SK-N-SH (cell line): ENCODE measurements at regions not wholly inside any gene's neighbourhood (a gene's known extent, or its start where the extent isn't known, plus 50 kb on each side); places are given as distances from the start of the nearest gene placed in this dataset.
A peak's percentile ranks its signal among the peaks of the same experiment; 100 is the strongest.

Experiments used
- CTCF ChIA-PET: fragments of 300-600, 350-600 bp; formaldehyde crosslinking; extraction: SDS; loops from one replicate; lab custom pipeline; 2021; lab: Yijun Ruan, JAX
- POLR2A ChIA-PET: fragments of 350-600 bp; sonication (Branson Sonifier 250); formaldehyde crosslinking; extraction: SDS; loops from one replicate; lab custom pipeline; 2020; ENCODE audit warnings: antibody characterized with exemption, inconsistent platforms; lab: Yijun Ruan, JAX
- DNase-seq: peaks from one replicate; pipeline ENCODE4 v3.0.0; 2012
- H2AFZ ChIP-seq: fragments of 200-600 bp; sonication (generic); 2 replicates; pipeline ENCODE4 v1.8.1; 2016; ENCODE audit warnings: antibody characterized with exemption, mild to moderate bottlenecking, low read depth
- H3F3A ChIP-seq: fragments of 200-600 bp; sonication (generic); replicated peaks from 2 replicates; pipeline ENCODE3; 2016; ENCODE audit warnings: antibody characterized with exemption, mild to moderate bottlenecking; ENCODE audit not compliant: insufficient read depth
- H3K27ac ChIP-seq, 2 experiments: fragments of 200-500 bp in 1 of 2; fragments of 200-600 bp in 1 of 2; sonication (Bioruptor generic) in 1 of 2; sonication (generic), shearing (Covaris generic) in 1 of 2; 2 replicates each; pipeline versions ENCODE4 v1.5.1 to v1.6.1; 2014 to 2016; ENCODE audit warnings: low read depth in 2 of 2, inconsistent platforms in 1 of 2, low read length in 1 of 2, mild to moderate bottlenecking in 1 of 2, mixed read lengths in 1 of 2
- H3K27me3 ChIP-seq: fragments of 200-600 bp; sonication (generic), shearing (Covaris generic); 2 replicates; pipeline ENCODE4 v1.6.1; 2016; ENCODE audit warnings: mixed run types; ENCODE audit not compliant: insufficient read depth
- H3K36me3 ChIP-seq, 2 experiments: fragments of 200-500 bp in 1 of 2; fragments of 200-600 bp in 1 of 2; sonication (Bioruptor generic) in 1 of 2; sonication (generic) in 1 of 2; replicated peaks in 1 of 2; 2 replicates each; pipeline versions ENCODE3 to v1.5.1; 2014 to 2016; ENCODE audit warnings: low read length in 1 of 2, mild to moderate bottlenecking in 1 of 2; ENCODE audit not compliant: insufficient read depth in 2 of 2, control insufficient read depth in 1 of 2
- H3K4me1 ChIP-seq, 2 experiments: fragments of 200-500 bp in 1 of 2; fragments of 200-600 bp in 1 of 2; sonication (Bioruptor generic) in 1 of 2; sonication (generic), shearing (Covaris generic) in 1 of 2; 2 replicates each; pipeline versions ENCODE4 v1.5.1 to v1.6.1; 2014 to 2016; ENCODE audit warnings: low read depth in 1 of 2, low read length in 1 of 2, mixed run types in 1 of 2; ENCODE audit not compliant: insufficient read depth in 2 of 2, control insufficient read depth in 1 of 2
- H3K4me2 ChIP-seq: fragments of 200-600 bp; sonication (generic), shearing (Covaris generic); 2 replicates; pipeline ENCODE4 v1.6.1; 2017; ENCODE audit warnings: mixed run types
- H3K4me3 ChIP-seq, 2 experiments: fragments of 200-500 bp in 1 of 2; fragments of 200-600 bp in 1 of 2; sonication (Bioruptor generic) in 1 of 2; sonication (generic), shearing (Covaris generic) in 1 of 2; 2 replicates each; pipeline versions ENCODE4 v1.5.1 to v1.8.1; 2014 to 2016; ENCODE audit warnings: low read depth in 2 of 2, inconsistent platforms in 1 of 2, low read length in 1 of 2, mild to moderate bottlenecking in 1 of 2, mixed read lengths in 1 of 2, moderate library complexity in 1 of 2
- H3K79me2 ChIP-seq: fragments of 200-600 bp; sonication (generic); 2 replicates; pipeline ENCODE4 v1.8.1; 2017; ENCODE audit warnings: mild to moderate bottlenecking; ENCODE audit not compliant: insufficient read depth
- H3K9ac ChIP-seq: fragments of 200-600 bp; sonication (generic); 2 replicates; pipeline ENCODE4 v1.6.1; 2017; ENCODE audit warnings: mixed run types
- H3K9me2 ChIP-seq: fragments of 200-600 bp; sonication (generic); 2 replicates; pipeline ENCODE4 v1.6.1; 2017; ENCODE audit warnings: mixed run types
- H3K9me3 ChIP-seq: fragments of 200-600 bp; sonication (generic); 2 replicates; pipeline ENCODE4 v1.6.1; 2017; ENCODE audit warnings: mixed run types, mild to moderate bottlenecking, moderate library complexity
- H4K20me1 ChIP-seq: fragments of 200-600 bp; sonication (generic); 2 replicates; pipeline ENCODE4 v1.6.1; 2017; ENCODE audit warnings: mild to moderate bottlenecking, mixed run types; ENCODE audit not compliant: insufficient read depth
- CTCF ChIP-seq: fragments of 200-600 bp; sonication (generic); IDR thresholded peaks from 2 replicates; pipeline ENCODE4 v1.6.1; 2017; ENCODE audit warnings: antibody characterized with exemption, mild to moderate bottlenecking, moderate library complexity
- ELF1 ChIP-seq: IDR thresholded peaks from 2 replicates; pipeline ENCODE4 v1.4.0; 2012
- EP300 ChIP-seq, 2 experiments: IDR thresholded peaks; 2 replicates each; pipeline versions ENCODE4 v1.4.0 to v1.6.1; 2012; ENCODE audit warnings: borderline replicate concordance in 1 of 2, low read depth in 1 of 2, low read length in 1 of 2
- EZH2phosphoT487 ChIP-seq: fragments of 200-600 bp; sonication (generic); IDR thresholded peaks from 2 replicates; pipeline ENCODE4 v1.6.1; 2017; ENCODE audit warnings: low read depth, mixed run types, mild to moderate bottlenecking, antibody characterized with exemption, moderate library complexity, borderline replicate concordance
- FOSL2 ChIP-seq: IDR thresholded peaks from 2 replicates; pipeline ENCODE4 v1.4.0; 2012; ENCODE audit warnings: low read depth, mild to moderate bottlenecking, moderate library complexity, borderline replicate concordance
- GABPA ChIP-seq: IDR thresholded peaks from 2 replicates; pipeline ENCODE4 v1.4.0; 2012; ENCODE audit warnings: low read depth, mild to moderate bottlenecking
- JUND ChIP-seq: IDR thresholded peaks from 2 replicates; pipeline ENCODE4 v1.4.0; 2012
- MEF2A ChIP-seq: IDR thresholded peaks from 2 replicates; pipeline ENCODE4 v1.4.0; 2012; ENCODE audit warnings: low read depth, borderline replicate concordance
- PBX3 ChIP-seq: IDR thresholded peaks from 2 replicates; pipeline ENCODE4; 2012
- POLR2AphosphoS5 ChIP-seq: IDR thresholded peaks from 2 replicates; pipeline ENCODE4 v1.6.1; 2012; ENCODE audit warnings: low read depth, low read length
- RAD21 ChIP-seq: IDR thresholded peaks from 2 replicates; pipeline ENCODE4 v1.6.1; 2012; ENCODE audit warnings: mild to moderate bottlenecking, low read length
- RCOR1 ChIP-seq: fragments of 150-350 bp; IDR thresholded peaks from 2 replicates; pipeline ENCODE4 v1.6.1; 2017; ENCODE audit warnings: antibody characterized with exemption, low read length
- TAF1 ChIP-seq: IDR thresholded peaks from 2 replicates; pipeline ENCODE4 v1.6.1; 2012; ENCODE audit warnings: low read depth, mild to moderate bottlenecking, low read length, moderate library complexity, borderline replicate concordance
- TEAD4 ChIP-seq: IDR thresholded peaks from 2 replicates; pipeline ENCODE4 v1.4.0; 2012; ENCODE audit warnings: mild to moderate bottlenecking, borderline replicate concordance; ENCODE audit not compliant: insufficient read depth
- YY1 ChIP-seq: IDR thresholded peaks from 2 replicates; pipeline ENCODE4 v1.4.0; 2012; ENCODE audit warnings: low read depth, mild to moderate bottlenecking
- ZBTB33 ChIP-seq: IDR thresholded peaks from 2 replicates; pipeline ENCODE4 v1.4.0; 2012; ENCODE audit warnings: low read depth, borderline replicate concordance
- WGBS: methylation state at CpG from one replicate; pipeline ENCODE4 v1.1.6; 2017; ENCODE audit warnings: low lambda C conversion rate; 5-methylcytosine and 5-hydroxymethylcytosine counted together
- TF ChIP-seq, protein P1 (sequence below): IDR thresholded peaks from 2 replicates; pipeline ENCODE4 v1.4.0; 2012; ENCODE audit warnings: low read depth, borderline replicate concordance
- TF ChIP-seq, protein P2 (sequence below): IDR thresholded peaks from 2 replicates; pipeline ENCODE4 v1.4.0; 2012; ENCODE audit warnings: low read depth
- TF ChIP-seq, protein P3 (sequence below): fragments of 150-350 bp; IDR thresholded peaks from 2 replicates; pipeline ENCODE4 v1.6.1; 2017; ENCODE audit warnings: antibody characterized with exemption, low read length, low read depth, borderline replicate concordance

DNA sequence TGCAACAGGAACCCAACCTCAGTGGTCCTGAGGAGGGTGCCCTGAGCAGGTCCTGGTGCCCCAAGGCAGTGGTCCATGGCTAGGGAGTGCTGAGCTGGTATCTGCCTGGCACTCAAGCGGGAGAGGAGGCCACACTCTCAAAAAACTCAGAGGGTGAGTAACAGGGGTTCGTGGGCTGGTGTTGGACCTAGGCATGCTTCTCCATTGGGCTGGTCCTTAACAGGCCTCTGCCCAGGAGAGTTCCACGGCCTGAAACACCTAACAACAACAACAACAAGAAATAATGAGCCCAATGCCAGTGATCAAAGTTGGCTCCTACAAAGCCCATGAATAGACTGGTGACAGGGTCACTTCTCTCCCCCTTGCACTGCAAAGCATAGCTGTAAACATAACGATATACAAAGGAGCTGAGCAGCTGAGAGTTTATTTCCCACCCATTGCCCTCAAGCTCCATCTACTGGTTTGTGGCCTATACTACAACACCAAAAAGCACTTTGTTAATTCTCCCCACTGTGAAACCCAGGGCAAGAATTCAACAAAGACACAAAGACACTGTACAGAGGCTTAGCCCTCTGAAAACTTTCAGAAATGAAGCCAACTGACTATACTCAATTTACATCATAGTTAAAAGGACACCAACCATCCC is 736.1 kb upstream of the ADGRL3 start:
- H3K4me1 ChIP-seq: no peaks in the 10 kb centered on the region
- no peaks in the 10 kb centered on the region for H3K27me3 ChIP-seq
- no peaks in the 10 kb centered on the region for H3K79me2 ChIP-seq
- H3F3A ChIP-seq: no peaks in the 10 kb centered on the region
- no peaks in the 10 kb centered on the region for H3K9me3 ChIP-seq
- H3K9me2 ChIP-seq: no peaks in the 10 kb centered on the region
- H3K27ac ChIP-seq: no peak overlapping the region
- H3K9ac ChIP-seq: no peak overlapping the region
- no peak for DNase-seq
- no peak overlapping the region for H3K4me2 ChIP-seq
- H4K20me1 ChIP-seq: no peaks in the 10 kb centered on the region
- H3K36me3 ChIP-seq: no peaks in the 10 kb centered on the region
- CTCF ChIA-PET: no interaction called here
- POLR2A ChIA-PET: no interaction called here
- 0% methylated on average over 2 of the region's 4 CpGs for WGBS
- no peak for TF ChIP-seq TAF1
- peak; percentile 41 for TF ChIP-seq RAD21
- TF ChIP-seq CTCF: peak; percentile 25; the same call in 1 of the 2 replicates
- no peak for TF ChIP-seq JUND
- no peak for TF ChIP-seq EP300 (IDR thresholded peaks at IDR 0.05; ENCODE audit: borderline replicate concordance in 1 of 2, low read depth in 1 of 2, low read length in 1 of 2)
- TF ChIP-seq POLR2AphosphoS5: no peak
- TF ChIP-seq RCOR1: no peak
- TF ChIP-seq, protein P1, sequence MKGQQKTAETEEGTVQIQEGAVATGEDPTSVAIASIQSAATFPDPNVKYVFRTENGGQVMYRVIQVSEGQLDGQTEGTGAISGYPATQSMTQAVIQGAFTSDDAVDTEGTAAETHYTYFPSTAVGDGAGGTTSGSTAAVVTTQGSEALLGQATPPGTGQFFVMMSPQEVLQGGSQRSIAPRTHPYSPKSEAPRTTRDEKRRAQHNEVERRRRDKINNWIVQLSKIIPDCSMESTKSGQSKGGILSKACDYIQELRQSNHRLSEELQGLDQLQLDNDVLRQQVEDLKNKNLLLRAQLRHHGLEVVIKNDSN: no peak
- no peak for TF ChIP-seq EZH2phosphoT487
- no peak for TF ChIP-seq PBX3
- no peak for TF ChIP-seq ELF1
- TF ChIP-seq TEAD4: no peak
- no peak for TF ChIP-seq GABPA
- TF ChIP-seq FOSL2: no peak
- no peak overlapping the region for H3K4me3 ChIP-seq
- H2AFZ ChIP-seq: no peak overlapping the region

DNA sequence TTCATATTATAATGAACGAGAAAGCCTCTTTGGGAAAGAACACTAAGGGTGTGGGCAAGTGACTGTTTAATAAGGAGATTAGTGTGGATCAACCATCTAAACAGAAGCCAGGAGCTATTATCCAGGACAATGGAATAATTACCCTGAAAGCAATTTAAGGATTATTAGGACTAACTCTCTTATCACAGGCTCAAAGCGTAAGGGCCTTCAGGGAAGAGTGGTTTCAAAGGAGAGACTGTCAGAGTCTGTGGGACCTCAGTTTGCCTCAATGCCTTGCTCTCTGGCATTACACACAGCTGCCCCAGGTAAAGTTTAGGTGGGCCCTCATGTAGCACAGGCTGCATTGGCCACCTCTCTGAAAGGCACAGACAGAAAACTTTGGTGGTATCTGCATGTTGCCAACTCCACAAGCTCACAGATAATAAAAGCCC is 717.2 kb upstream of the ADGRL3 start:
- no peaks in the 10 kb centered on the region for H3K9me3 ChIP-seq
- H3K9ac ChIP-seq: no peak overlapping the region
- H3K4me1 ChIP-seq: no peaks in the 10 kb centered on the region; a peak in 1 of 4 replicates
- H4K20me1 ChIP-seq: no peaks in the 10 kb centered on the region
- H3K9me2 ChIP-seq: no peaks in the 10 kb centered on the region
- H3K36me3 ChIP-seq: no peaks in the 10 kb centered on the region
- no peak overlapping the region for H2AFZ ChIP-seq
- H3K79me2 ChIP-seq: no peaks in the 10 kb centered on the region
- DNase-seq: no peak
- no peak overlapping the region for H3K4me2 ChIP-seq
- ChIA-PET POLR2A (no interaction called here), CTCF (no interaction called here)
- no peak overlapping the region for H3K4me3 ChIP-seq
- no peaks in the 10 kb centered on the region for H3K27me3 ChIP-seq
- H3F3A ChIP-seq: no peaks in the 10 kb centered on the region
- H3K27ac ChIP-seq: no peak overlapping the region
- WGBS: 0% methylated on average over 1 of the region's 2 CpGs
- no peak for TF ChIP-seq EP300 (IDR thresholded peaks at IDR 0.05; ENCODE audit: borderline replicate concordance in 1 of 2, low read depth in 1 of 2, low read length in 1 of 2)
- no peak for TF ChIP-seq YY1
- TF ChIP-seq ZBTB33: no peak
- TF ChIP-seq, protein P1: no peak
- TF ChIP-seq RAD21: no peak
- no peak for TF ChIP-seq MEF2A
- TF ChIP-seq, protein P2, sequence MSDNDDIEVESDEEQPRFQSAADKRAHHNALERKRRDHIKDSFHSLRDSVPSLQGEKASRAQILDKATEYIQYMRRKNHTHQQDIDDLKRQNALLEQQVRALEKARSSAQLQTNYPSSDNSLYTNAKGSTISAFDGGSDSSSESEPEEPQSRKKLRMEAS: no peak
- TF ChIP-seq, protein P3, sequence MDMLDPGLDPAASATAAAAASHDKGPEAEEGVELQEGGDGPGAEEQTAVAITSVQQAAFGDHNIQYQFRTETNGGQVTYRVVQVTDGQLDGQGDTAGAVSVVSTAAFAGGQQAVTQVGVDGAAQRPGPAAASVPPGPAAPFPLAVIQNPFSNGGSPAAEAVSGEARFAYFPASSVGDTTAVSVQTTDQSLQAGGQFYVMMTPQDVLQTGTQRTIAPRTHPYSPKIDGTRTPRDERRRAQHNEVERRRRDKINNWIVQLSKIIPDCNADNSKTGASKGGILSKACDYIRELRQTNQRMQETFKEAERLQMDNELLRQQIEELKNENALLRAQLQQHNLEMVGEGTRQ: no peak
